HEK293T (cell line): ENCODE measurements at regions not wholly inside any gene's neighbourhood (a gene's known extent, or its start where the extent isn't known, plus 50 kb on each side); places are given as distances from the start of the nearest gene placed in this dataset.

Experiments
- ARNT ChIP-seq: fragments of 450-650 bp; IDR thresholded peaks from 2 replicates; pipeline ENCODE4 v1.6.1; 2017; ENCODE audit warnings: mild to moderate bottlenecking
- BHLHE40 ChIP-seq: fragments of 450-650 bp; IDR thresholded peaks from 2 replicates; pipeline ENCODE4 v1.6.1; 2016; ENCODE audit warnings: mild to moderate bottlenecking, moderate library complexity, borderline replicate concordance
- CTBP1 ChIP-seq: fragments of 450-650 bp; IDR thresholded peaks from 2 replicates; pipeline ENCODE4 v1.6.1; 2016; ENCODE audit warnings: borderline replicate concordance
- FOXM1 ChIP-seq: fragments of 450-650 bp; IDR thresholded peaks from 2 replicates; pipeline ENCODE4 v1.6.1; 2017; ENCODE audit warnings: mild to moderate bottlenecking, borderline replicate concordance
- HDGF ChIP-seq: fragments of 450-650 bp; IDR thresholded peaks from 2 replicates; pipeline ENCODE4 v1.6.1; 2017; ENCODE audit warnings: antibody characterized with exemption, borderline replicate concordance
- SP1 ChIP-seq: fragments of 450-650 bp; IDR thresholded peaks from 2 replicates; pipeline ENCODE4 v1.6.1; 2017
- SUZ12 ChIP-seq: fragments of 450-650 bp; IDR thresholded peaks from 2 replicates; pipeline ENCODE4 v1.6.1; 2016; ENCODE audit warnings: mild to moderate bottlenecking
- ZNF384 ChIP-seq: fragments of 450-650 bp; IDR thresholded peaks from 2 replicates; pipeline ENCODE4 v1.6.1; 2016
- TF ChIP-seq, protein P1 (sequence below): fragments of 450-650 bp; IDR thresholded peaks from 2 replicates; pipeline ENCODE4 v1.6.1; 2016

DNA sequence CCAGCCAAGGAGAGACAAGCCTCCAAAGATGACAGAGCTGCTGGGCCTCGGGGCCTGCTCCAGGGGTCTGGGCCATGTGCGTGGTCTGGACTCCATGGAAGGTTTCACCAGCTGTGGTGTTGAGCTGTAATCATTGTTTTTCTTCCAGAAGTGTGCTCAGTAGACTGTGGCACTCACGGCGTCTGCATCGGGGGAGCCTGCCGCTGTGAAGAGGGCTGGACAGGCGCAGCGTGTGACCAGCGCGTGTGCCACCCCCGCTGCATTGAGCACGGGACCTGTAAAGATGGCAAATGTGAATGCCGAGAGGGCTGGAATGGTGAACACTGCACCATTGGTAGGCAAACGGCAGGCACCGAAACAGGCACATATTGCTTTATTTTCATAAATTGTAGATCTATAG lies 164.8 kb upstream of the WWC1 start:
- TF ChIP-seq SUZ12 (no peak), ARNT (no peak), ZNF384 (no peak), HDGF (no peak), BHLHE40 (no peak), SP1 (no peak), CTBP1 (no peak), FOXM1 (no peak)
- TF ChIP-seq, protein P1, sequence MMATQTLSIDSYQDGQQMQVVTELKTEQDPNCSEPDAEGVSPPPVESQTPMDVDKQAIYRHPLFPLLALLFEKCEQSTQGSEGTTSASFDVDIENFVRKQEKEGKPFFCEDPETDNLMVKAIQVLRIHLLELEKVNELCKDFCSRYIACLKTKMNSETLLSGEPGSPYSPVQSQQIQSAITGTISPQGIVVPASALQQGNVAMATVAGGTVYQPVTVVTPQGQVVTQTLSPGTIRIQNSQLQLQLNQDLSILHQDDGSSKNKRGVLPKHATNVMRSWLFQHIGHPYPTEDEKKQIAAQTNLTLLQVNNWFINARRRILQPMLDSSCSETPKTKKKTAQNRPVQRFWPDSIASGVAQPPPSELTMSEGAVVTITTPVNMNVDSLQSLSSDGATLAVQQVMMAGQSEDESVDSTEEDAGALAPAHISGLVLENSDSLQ = no peak
